Putamen (tissue), 1 donor: ENCODE measurements at regions not wholly inside any gene's neighbourhood (a gene's known extent, or its start where the extent isn't known, plus 50 kb on each side); places are given as distances from the start of the nearest gene placed in this dataset.
"Not testable (repeated sequence)": the region's sequence is repeated elsewhere in the genome, so short reads cannot be mapped to it uniquely, and the experiment has no call there.

Source experiments
- DNase-seq: peaks from one replicate; pipeline ENCODE4 v3.0.0-alpha.2; 2016; ENCODE audit warnings: low spot score

DNA sequence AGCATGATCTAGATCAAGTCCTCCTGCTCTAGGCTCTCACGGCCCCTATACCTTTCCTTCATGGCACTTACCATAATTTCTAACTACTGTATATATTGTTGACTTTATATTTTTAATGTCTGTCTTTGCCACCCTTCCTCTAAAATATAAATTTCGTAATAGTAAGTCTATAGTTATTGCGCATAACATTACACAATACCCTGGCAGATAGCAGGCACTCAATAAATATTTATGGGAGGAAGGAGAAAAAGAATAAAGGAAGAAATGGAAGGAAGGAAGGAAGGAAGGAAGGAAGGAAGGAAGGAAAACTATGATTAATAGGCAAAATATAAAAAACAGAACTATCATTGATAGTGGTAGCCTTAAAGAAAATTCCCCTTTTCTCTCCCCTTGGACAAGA is 190.3 kb upstream of the LMCD1 start:
- no peak for DNase-seq

DNA sequence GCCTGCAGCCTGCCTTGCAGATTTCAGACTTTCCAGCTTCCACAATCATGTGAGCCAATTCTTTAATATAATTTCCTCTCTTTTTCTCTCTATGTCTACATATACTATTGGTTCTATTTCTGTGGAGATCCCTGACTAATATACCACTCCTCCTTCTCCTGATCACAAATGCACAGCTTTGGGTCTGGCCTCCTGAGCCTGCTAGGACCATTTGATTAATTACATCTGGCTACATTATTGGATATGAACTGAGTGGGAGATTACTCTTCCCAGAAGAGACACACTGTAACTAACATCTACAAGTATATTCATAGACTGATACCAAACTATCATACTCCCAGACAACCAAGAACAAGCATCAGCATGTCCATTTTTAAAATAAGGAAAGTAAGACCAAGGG is 188.9 kb upstream of the LMCD1 start:
- DNase-seq: no peak

DNA sequence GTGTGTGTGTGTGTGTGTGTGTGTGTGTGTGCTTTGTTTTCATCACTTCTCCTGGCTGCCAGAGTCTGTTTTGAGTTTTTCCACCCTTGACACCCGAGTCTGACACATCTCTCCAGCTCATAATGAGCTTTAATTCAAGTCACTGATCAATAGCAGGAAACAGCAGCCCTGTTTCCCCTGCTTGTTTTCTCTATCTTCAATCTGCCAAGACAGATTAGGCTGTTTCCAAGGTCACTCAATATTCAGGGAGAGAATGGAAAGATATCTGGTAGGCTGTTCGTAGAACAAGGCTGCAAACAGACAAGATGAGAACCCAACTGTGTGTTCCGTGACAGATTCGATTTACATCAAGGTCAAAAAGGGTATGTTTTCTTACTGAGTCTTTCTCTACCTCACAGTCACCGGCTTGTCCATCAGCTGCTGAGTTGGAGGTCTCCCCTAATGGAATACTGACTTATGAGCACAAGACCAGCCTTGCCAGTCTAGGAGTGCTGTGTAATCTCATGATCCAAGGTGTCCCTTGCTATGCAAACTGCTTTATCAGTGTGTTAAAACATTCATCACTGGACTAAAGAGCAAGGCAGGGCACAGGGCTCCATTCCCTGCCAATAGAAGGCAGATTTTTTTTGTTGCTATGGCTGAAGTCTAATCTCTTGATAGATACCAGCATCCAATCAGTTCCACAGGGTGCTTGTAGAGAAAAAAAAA is 187.9 kb upstream of the LMCD1 start:
- DNase-seq: no peak

DNA sequence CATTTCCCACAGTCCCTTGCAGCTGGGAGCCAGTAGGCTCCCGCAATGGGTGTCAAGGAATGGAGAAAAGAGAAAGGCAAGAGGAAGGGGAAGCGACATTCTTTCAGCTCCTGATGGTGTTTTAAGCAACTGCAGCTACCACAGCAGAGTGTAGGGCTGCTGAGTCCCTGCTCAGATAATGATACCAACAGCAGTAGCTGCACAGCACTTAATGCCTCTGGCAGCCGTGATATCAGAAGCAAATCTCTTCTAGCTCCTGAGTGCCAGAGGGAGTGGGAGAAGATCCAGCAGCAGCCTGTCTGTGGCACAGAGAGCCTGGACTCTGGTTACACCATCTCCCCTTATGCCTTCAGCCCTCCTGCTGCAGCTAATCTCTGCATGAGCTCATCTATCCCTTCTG is 186.1 kb upstream of the LMCD1 start:
- DNase-seq: not testable (repeated sequence)

DNA sequence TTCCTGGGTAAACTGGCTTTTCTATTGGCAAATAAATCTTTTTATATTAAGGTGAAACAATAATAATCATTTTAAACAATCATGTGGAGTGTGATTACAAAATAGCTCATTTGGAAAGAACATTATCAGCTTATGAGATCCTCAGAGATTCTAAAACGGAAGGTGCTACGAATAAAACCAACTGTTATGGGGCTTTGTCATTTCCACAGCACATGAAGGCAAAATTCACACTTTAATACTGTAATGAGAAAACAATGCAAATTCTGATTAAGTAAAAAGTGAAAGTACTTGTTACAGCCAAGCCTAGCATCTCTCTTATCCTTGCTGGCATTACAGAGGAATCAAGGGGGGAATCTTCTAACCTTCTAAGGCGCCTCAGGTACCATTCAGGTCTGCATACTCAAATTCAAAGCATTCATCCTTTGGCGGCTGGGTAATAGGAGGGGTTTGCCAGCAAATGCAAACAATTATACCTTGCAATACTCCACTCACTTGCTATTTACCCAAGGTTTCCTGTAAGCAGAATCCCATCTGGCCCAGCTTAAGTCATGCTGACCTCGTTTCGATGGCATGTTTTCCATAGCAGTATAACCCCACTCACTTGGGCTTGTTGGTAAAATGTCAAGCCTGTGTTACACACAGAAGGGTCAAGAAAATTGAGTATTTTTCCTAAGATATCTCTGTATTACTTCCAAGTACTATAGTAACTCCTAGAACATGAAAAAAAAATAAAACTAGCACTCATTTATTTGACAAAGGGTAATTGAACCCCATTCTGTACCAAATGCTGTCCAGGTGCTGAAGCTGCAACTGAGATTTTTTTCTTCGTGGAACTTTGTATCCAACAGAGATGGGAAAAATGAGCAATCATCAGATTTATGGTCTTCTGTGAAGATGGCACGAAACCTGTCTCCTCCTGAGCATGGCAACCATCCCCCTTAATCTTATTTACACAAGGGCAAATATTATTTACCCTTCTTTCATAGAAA is 183.7 kb upstream of the LMCD1 start:
- DNase-seq: no peak

DNA sequence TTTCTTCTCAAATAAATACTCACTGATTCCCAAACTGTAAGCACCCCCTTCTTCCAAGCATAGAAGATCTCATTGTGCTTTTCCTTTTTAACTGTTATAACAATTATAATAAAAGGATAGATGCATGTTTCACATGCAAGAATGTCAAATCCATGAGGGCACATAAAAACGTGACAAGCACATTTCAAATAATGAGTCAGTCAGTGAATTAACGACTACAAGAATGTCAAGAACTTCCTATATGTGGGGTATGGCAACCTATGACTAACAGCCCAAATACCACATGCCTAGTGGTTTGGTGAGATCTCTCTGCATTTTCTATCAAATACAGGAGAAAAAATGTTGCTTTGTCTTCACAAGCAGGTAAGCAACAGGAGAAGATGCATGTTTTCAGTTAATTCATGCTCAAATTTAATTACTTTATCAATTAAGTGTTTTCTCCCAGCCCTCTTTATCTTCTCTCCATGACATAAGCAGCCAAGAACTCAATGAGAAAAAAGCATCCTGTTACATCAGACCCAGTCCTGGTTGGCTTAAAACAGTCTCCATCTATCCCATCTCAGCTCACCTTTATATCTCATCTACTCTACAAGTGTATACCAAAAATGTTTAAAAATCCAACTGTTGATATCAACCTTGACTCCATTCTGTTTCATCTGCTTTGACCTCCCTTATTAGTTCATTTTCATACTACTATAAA is 181.5 kb upstream of the LMCD1 start:
- no peak for DNase-seq

DNA sequence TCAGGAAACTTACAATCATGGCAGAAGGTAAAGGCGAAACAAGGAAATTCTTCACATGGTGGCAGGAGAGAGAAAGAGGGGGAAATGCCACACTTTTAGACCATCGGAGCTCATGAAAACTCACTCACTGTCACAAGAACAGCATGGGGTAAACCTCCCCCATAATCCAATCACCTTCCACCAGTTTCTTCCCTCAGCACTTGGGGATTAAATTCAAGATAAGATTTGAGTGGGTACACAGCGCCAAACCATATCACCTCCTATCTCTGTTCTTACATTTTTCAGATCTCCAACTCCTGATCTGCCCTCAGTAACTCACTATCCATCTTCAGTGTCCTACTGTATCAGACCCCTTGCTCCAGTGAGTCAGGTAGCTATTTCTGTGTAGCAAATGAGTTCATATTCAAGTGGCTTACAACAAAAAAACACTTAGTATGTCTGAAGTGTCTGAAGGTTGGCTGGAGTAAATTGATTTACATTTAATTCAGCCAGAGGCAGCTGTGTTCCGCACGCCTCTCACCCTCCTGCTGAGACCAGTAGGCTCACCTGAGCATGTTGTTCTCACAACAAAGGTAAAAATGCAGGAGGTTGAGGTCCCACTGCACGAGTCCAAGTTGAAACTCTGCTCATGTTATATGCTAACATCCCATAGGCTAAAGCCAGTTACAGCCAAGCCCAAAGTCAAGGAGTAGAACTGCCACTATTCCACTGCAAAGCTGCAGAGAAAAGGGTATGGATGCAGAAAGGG is 180.7 kb upstream of the LMCD1 start:
- DNase-seq: no peak

DNA sequence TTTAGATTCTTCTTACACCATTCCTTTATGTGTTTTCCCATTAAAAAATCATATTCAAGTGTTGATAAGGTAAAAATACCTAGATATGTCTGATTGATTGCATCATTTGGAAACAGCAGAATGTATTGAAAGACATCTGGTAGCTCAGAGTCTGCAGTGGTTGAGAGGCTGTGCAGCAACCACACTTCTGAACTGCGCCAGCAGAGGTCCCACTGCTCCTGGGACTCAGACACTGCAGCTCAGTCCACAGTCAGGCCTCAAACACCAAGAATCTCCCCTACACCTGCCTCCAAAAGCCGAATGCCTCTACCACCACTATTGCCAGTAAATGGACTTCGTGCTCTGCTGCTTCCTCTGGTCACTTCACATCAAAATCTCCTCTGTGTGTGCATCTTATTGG is 176.9 kb upstream of the LMCD1 start:
- DNase-seq: peak; percentile 41

DNA sequence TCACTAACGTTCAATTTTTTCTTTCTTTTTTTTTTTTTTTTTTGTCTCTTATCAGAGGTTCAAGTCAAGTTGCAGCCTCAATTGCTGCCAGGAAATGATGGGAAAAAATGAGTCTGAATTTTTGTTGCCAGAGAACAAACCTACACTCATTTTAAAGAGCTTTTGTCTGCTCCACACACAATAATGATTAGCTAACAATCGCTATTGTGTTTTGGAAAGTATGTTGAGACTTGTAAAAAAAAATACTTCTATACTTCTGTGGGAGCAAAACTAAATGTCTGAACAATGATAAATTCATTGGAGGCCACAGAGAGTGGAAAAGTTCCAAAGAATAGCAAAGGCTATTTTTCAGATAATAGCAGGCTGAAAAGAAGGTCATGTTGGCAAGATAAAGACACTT is 176.3 kb upstream of the LMCD1 start:
- DNase-seq: peak; percentile 38

DNA sequence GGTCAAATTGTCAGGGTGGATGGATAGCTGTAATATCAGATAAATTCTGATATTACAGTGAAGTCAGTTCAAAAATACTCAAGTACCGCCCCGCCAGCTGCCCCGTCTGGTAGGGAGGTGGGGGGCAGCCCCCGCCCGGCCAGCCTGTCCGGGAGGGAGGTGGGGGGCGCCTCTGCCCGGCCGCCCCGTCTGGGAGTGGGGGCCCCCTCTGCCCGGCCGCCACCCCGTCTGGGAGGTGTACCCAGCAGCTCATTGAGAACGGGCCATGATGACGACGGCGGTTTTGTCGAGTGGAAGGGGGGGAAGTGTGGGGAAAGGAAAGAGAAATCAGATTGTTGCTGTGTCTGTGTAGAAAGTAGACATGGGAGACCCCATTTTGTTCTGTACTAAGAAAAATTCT is 175.8 kb upstream of the LMCD1 start:
- not testable (repeated sequence) for DNase-seq

DNA sequence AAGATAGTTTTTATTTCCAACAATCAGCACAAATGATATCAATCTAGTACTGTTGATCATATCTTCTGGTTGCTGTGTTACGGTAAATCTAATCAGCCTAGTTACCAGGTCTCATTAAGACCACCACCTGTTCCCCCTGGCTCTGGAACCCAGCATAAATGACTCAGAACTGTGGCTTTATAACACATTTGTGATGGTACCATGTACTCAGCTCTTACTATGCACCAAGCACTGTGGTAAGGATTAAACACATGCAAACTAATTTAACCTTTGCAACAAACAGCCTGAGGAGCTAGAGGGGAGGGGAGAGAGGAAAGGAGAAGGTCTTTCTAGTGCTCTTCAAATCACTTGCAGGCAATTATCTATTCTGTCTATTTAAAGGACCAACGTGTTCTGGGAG is 173.9 kb upstream of the LMCD1 start:
- DNase-seq: no peak

DNA sequence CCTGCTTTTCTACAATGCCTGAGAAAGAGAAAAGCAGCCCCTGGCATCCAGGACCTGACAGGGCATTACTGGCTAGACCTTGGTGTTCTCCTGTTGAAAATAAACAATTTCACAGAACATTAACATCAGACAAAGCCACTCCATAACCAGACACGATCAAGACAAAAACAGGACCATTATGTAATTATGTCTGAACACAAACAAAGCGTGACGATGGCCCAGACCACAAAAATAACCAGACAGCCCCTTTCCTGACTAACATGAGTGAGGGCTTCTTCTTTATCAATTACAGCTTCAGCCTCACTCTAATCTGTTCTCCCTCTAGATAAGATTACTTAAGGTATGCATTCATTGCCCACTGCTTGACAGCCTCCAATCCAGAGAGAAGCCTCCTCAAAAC is 172.7 kb upstream of the LMCD1 start:
- DNase-seq: no peak

DNA sequence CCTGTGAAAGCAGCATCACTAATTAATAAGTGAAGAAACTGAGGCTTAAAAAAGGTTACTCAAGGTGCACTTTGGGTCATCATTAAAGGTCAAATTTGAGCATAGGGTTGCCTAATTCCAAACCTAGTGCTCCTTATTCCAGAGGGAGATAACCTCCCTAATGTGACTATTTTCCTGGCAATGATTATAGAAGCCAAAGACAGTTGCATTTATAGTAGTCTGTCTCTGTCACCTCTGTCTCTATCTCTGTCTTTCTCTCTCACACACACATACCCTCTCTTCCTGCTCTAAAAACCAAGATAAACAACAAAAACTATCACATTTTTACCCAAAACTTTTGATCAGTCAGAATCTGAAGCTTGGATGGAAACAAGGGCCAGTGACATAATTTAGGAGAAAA is 172.0 kb upstream of the LMCD1 start:
- no peak for DNase-seq

DNA sequence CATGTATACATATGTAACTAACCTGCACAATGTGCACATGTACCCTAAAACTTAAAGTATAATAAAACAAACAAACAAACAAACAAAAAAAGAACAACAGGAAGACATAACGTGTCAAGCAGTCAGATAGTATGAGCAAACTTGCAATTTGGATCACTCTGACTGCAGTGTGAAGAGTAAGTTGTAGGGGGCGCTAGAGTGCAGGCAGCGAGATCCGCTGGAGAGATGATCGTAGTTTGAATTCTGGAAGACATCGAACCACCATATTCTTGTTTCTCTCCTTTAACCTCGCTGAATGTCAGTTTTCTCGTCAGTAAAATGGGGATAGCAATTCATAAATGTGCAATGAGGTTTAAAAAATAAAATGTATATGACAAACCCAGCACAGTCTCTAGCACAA is 165.2 kb upstream of the LMCD1 start:
- DNase-seq: no peak

DNA sequence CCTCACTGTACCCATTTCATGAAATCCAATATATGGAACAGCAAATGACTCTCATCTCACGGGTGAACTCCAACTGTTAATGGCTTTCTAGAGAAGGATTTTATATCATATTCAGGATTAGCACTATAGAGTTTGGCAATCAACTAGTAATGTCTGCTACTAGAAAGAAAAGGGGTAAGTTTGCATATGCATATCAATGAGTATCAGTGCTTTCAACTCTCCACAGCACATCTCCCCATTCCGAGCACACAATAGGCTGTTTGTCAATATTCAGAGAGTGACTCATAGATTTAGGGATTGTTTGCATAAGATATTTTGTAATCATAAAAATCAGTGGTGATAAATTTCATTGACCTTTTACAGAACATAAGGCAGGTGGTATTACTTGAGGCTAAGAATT is 163.2 kb upstream of the LMCD1 start:
- DNase-seq: no peak

DNA sequence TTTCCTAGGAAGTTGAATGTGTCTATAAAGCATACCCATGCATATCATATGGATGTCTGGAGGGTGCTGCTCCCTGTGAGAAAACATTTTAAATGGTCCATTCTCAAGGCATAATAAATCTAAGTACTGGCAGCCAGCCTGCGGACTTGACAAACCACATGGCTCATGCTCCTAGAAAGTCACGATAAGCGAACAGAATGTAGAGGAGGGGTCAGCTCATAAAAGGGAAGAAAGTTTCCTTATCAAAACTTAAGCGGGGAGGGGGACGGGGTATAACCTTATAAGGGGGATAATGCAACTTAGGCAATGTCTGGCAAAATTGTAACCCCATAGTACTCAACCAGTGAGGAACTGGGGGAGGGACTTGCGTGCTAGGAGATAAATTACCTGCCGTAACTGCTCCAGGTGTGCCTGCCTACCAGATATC is 159.8 kb upstream of the LMCD1 start:
- DNase-seq: no peak

DNA sequence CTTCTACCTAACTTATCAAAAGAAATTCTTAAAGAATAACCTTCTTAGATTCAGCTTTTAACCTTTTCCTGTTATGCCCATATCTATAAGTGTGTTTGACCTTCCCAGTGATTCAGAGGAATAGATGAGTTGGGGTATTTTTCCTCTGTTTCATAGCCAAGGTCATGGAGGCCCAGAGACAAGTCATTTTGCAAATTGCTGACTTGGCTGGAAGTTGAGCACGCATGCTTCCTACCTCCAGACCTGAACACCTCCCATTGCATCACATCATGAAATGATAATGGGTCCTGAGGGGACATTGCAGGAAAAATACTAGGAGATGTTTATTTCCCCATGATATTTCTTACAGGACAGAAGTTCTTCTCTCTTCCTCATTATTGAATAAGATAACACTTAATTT is 158.6 kb upstream of the LMCD1 start:
- DNase-seq: no peak

DNA sequence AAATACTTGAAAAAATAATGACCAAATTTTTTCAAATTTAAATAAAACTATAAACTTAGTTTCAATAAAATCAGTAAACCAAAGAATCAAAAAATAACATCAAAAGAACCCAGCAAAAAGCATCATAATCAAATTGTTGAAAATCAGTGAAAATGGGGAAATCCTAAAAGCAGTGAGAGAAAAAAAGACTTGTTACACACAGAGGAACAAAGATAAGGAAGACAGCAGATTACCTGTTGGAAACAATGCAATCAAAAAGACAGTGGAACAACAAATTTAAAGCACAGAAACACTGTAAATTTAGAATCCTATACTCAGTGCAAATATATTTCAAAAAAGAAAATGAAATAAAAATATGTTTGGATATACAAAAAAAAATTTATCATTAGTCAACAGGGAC is 156.2 kb upstream of the LMCD1 start:
- no peak for DNase-seq

DNA sequence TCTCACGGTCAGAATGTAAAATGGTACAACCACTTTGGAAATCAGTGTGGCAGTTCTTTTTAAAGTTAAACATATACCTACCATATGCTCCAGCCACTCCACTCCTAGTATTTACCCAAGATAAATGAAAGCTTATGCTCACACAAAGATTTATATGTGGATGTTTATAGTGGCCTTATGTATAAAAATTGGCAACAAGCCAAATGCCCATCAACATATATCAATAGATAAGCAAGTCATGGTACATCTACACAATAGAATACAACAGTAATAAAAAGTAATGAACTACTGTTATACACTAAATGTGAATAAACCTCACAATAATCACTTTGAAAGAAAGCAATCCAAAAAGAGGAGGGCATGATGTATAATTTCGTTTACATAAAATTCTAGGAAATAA is 153.5 kb upstream of the LMCD1 start:
- DNase-seq: no peak

DNA sequence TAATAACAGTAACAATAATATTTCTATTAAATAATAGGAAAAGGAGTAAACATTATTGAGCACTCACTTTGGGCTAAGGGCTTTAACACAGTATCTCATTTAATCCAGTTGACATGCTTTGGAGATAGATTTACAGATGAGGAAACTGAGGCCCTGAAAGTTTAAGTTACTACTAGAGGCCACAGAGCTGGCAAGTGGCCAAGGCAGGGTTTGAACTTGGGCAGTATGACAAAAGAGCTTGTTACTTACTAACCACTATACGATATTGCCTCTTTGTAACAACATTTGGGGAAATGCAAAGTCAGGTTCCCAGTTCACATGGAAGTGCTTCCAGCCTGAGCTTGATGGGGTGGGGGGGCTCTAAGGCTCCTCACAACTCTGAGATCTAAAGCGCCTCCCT is 149.1 kb upstream of the LMCD1 start:
- no peak for DNase-seq

DNA sequence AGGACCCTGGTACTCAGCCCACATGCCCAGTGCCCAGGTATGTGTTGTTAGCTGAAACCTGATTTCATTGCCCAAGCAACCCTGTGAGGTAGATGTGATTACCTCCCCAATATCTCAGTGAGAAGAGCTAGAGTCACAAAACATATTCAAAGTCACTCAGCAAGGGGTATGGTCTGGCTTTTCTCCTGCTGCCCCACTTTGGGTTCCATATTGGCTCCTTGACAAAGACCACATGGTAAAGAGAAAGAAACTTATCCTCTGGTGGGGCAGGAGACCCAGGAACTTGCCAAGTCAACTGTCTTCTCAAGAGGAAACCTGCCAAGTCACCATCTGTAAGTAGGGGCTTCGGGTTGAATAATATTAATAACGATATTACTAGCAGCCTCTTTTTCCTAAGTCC is 148.3 kb upstream of the LMCD1 start:
- no peak for DNase-seq

DNA sequence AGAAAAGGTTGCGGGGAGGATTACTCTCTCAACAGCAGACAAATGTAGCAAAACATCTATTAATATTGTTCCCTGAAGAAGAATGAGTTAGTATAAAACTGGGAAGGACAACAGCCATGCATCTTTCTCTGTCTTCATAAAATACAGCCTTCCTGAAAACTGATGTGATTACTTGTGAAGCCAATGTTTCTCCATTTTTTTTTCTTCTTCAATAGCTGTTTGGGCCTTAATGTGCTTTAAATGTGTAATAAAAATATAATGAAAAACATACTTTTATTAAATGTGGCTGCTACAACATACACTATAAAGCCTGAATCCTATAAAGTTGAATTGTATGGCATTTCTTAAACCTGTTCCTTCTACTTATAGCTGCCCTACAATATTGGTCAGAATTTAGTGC is 146.3 kb upstream of the LMCD1 start:
- DNase-seq: no peak
